Glutamatergic neuron (in vitro differentiated cells): ENCODE measurements at regions not wholly inside any gene's neighbourhood (a gene's known extent, or its start where the extent isn't known, plus 50 kb on each side); places are given as distances from the start of the nearest gene placed in this dataset.

Experiments used
- DNase-seq: peaks from one replicate; pipeline ENCODE4 v3.0.0; 2022
- H3K27ac Mint-ChIP-seq: one replicate; pipeline ENCODE4 v1.8.0; 2020; ENCODE audit warnings: mild to moderate bottlenecking, mixed read lengths, inconsistent platforms; ENCODE audit not compliant: unreplicated experiment
- H3K27me3 Mint-ChIP-seq: one replicate; pipeline ENCODE4 v1.8.0; 2020; ENCODE audit warnings: mild to moderate bottlenecking, moderate library complexity, mixed read lengths, inconsistent platforms; ENCODE audit not compliant: unreplicated experiment
- H3K36me3 Mint-ChIP-seq: one replicate; pipeline ENCODE4 v1.8.0; 2020; ENCODE audit warnings: mild to moderate bottlenecking, mixed read lengths, inconsistent platforms; ENCODE audit not compliant: unreplicated experiment
- H3K4me1 Mint-ChIP-seq: one replicate; pipeline ENCODE4 v1.8.0; 2020; ENCODE audit warnings: mild to moderate bottlenecking, low read depth, mixed read lengths, inconsistent platforms; ENCODE audit not compliant: unreplicated experiment
- H3K4me3 Mint-ChIP-seq: one replicate; pipeline ENCODE4 v1.8.0; 2020; ENCODE audit warnings: mild to moderate bottlenecking, mixed read lengths, inconsistent platforms; ENCODE audit not compliant: unreplicated experiment
- H3K9me3 Mint-ChIP-seq: one replicate; pipeline ENCODE4 v1.8.0; 2020; ENCODE audit warnings: mild to moderate bottlenecking, moderate library complexity, mixed read lengths, inconsistent platforms; ENCODE audit not compliant: unreplicated experiment
- TF ChIP-seq, protein P1 (sequence below): fragments of 200-600 bp; sonication (generic); IDR thresholded peaks from one replicate; pipeline ENCODE4 v1.5.0; 2021; ENCODE audit not compliant: partially characterized antibody, unreplicated experiment

DNA sequence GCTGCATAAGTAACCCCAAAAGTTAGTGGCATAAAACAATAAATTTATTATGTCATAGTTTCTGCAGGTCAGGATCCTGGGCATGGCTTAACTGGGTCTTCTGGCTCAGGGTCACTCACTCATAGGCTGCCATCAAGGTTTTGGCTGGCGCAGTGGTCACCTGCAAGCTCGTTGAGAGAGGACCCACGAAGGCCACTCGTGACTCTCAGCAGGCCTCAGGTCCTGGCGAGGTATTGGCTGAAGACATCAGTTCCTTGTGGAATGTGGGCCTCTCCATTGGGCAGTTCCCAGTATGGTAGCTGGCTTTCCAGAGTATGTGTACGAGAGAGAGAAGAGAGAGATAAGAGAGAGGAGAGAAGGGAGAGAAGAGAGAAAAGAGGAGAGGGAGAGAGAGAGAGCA is 138.3 kb upstream of the KLF14 start:
- TF ChIP-seq, protein P1, sequence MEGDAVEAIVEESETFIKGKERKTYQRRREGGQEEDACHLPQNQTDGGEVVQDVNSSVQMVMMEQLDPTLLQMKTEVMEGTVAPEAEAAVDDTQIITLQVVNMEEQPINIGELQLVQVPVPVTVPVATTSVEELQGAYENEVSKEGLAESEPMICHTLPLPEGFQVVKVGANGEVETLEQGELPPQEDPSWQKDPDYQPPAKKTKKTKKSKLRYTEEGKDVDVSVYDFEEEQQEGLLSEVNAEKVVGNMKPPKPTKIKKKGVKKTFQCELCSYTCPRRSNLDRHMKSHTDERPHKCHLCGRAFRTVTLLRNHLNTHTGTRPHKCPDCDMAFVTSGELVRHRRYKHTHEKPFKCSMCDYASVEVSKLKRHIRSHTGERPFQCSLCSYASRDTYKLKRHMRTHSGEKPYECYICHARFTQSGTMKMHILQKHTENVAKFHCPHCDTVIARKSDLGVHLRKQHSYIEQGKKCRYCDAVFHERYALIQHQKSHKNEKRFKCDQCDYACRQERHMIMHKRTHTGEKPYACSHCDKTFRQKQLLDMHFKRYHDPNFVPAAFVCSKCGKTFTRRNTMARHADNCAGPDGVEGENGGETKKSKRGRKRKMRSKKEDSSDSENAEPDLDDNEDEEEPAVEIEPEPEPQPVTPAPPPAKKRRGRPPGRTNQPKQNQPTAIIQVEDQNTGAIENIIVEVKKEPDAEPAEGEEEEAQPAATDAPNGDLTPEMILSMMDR = no peak
- Mint-ChIP-seq H3K27me3 (no peaks in the 10 kb centered on the region), H3K4me1 (peaks cover 2% of the 10 kb centered on the region), H3K27ac (no peak overlapping the region), H3K9me3 (no peaks in the 10 kb centered on the region), H3K36me3 (no peaks in the 10 kb centered on the region), H3K4me3 (no peak overlapping the region)
- no peak for DNase-seq

GRCh38 chr7:130872756-130873448 is 138.9 kb upstream of the KLF14 start:
- Mint-ChIP-seq H3K9me3 (no peaks in the 10 kb centered on the region), H3K27me3 (no peaks in the 10 kb centered on the region), H3K36me3 (no peaks in the 10 kb centered on the region), H3K4me1 (peaks cover 2% of the 10 kb centered on the region), H3K27ac (no peak overlapping the region), H3K4me3 (no peak overlapping the region)
- TF ChIP-seq, protein P1 = no peak
- DNase-seq = no peak

GRCh38 chr7:130874071-130874915 is 140.3 kb upstream of the KLF14 start:
- Mint-ChIP-seq H3K4me3 (no peak overlapping the region), H3K27ac (no peak overlapping the region), H3K36me3 (no peaks in the 10 kb centered on the region), H3K9me3 (no peaks in the 10 kb centered on the region), H3K27me3 (no peaks in the 10 kb centered on the region), H3K4me1 (peaks cover 2% of the 10 kb centered on the region)
- DNase-seq = no peak
- TF ChIP-seq, protein P1 = no peak

DNA sequence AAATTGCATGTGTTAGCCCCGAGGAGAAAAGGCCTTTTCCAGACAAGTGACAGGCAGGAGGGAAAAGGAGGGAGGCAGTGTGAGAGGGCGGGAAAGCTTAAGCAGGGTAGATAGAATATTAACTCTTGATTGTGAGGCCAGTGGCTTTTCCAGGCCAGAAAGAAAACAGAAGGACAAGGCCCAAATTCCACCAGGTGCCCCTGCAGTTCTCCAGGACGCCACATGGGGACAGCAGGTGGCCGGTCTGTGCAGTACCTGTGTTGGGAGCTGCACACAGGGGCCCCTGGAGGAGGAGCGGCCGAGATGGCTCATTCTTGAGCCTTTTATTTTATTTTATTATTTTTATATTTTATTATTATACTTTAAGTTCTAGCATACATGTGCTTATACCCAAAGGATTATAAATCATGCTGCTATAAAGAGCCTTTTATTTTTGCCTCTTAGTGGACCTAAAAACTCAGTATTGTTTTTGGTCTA is 141.3 kb upstream of the KLF14 start:
- TF ChIP-seq, protein P1 = peak; percentile 84
- Mint-ChIP-seq H3K4me3 (no peak overlapping the region), H3K27me3 (no peaks in the 10 kb centered on the region), H3K4me1 (peaks cover 2% of the 10 kb centered on the region), H3K9me3 (no peaks in the 10 kb centered on the region), H3K27ac (no peak overlapping the region), H3K36me3 (no peaks in the 10 kb centered on the region)
- peak; percentile 69 for DNase-seq

GRCh38 chr7:130875901-130876300 is 141.9 kb upstream of the KLF14 start:
- DNase-seq = no peak
- no peak overlapping the region for H3K27ac Mint-ChIP-seq
- H3K9me3 Mint-ChIP-seq = no peaks in the 10 kb centered on the region
- H3K4me3 Mint-ChIP-seq = no peak overlapping the region
- peaks cover 2% of the 10 kb centered on the region for H3K4me1 Mint-ChIP-seq
- TF ChIP-seq, protein P1 = no peak
- no peaks in the 10 kb centered on the region for H3K27me3 Mint-ChIP-seq
- no peaks in the 10 kb centered on the region for H3K36me3 Mint-ChIP-seq
